GM19193 (cell line): ENCODE measurements at regions not wholly inside any gene's neighbourhood (a gene's known extent, or its start where the extent isn't known, plus 50 kb on each side); places are given as distances from the start of the nearest gene placed in this dataset.

Experiments
- POLR2A ChIP-seq: IDR thresholded peaks from 4 replicates; pipeline ENCODE4 v1.6.1; 2011; ENCODE audit not compliant: insufficient read depth, insufficient read length; ENCODE audit errors: extremely low read depth

- peak; percentile 4 for TF ChIP-seq POLR2A
Measured at GRCh38 chrX:131741103-131741581, 197.3 kb downstream of the OR13H1 start.

GRCh38 chrX:131745942-131746489, 202.1 kb downstream of the OR13H1 start:
- no peak for TF ChIP-seq POLR2A

GRCh38 chrX:131746491-131746968, 202.7 kb downstream of the OR13H1 start:
- no peak for TF ChIP-seq POLR2A

- TF ChIP-seq POLR2A: no peak
Measured at GRCh38 chrX:131747173-131747572, 203.3 kb downstream of the OR13H1 start.

- TF ChIP-seq POLR2A: no peak
Measured at GRCh38 chrX:131752493-131753198, 208.8 kb downstream of the OR13H1 start.

GRCh38 chrX:131762802-131763234, 218.9 kb downstream of the OR13H1 start:
- no peak for TF ChIP-seq POLR2A

- TF ChIP-seq POLR2A: no peak
Measured at GRCh38 chrX:131763674-131764073, 219.8 kb downstream of the OR13H1 start.

- TF ChIP-seq POLR2A: no peak
Measured at GRCh38 chrX:131764216-131764615, 220.3 kb downstream of the OR13H1 start.

GRCh38 chrX:131778269-131779218, 234.7 kb downstream of the OR13H1 start:
- no peak for TF ChIP-seq POLR2A

GRCh38 chrX:131779306-131779705, 235.4 kb downstream of the OR13H1 start:
- TF ChIP-seq POLR2A: no peak

GRCh38 chrX:131779741-131780140, 235.9 kb downstream of the OR13H1 start:
- TF ChIP-seq POLR2A: no peak

GRCh38 chrX:131782646-131783045, 238.8 kb downstream of the OR13H1 start:
- TF ChIP-seq POLR2A: no peak

GRCh38 chrX:131783555-131784308, 239.4 kb upstream of the STK26 start:
- TF ChIP-seq POLR2A: no peak

- no peak for TF ChIP-seq POLR2A
Measured at GRCh38 chrX:131789664-131790063, 233.4 kb upstream of the STK26 start.
